ENCODE measurements at regions not wholly inside any gene's neighbourhood (a gene's known extent, or its start where the extent isn't known, plus 50 kb on each side); places are given as distances from the start of the nearest gene placed in this dataset.

DNA sequence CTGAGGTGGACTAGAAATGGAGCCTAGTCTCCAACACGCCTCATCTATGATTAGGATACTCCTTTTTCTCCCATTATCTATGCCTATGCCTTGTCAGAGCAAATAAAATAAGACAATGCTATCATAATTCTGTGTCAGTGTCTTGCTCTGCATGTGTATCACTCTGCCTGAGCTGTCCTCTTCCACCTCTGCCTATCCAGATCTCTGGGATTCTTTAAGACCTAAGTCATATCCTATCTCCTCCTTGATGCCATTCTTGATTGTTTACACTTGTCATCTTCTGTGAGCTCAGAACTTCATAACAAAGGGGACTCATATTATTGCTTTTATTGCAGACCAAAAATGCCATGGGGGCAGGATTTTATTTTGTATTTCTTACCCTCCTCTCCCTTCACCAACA is 351.2 kb upstream of the C9orf72 start:
- H3K4me2 ChIP-seq (ENCODE audit: low read length): no peak overlapping the region
- H3K4me1 ChIP-seq (ENCODE audit: control insufficient read depth, low read length): no peaks in the 10 kb centered on the region
- H3K79me2 ChIP-seq (ENCODE audit: control insufficient read depth, low read length): no peaks in the 10 kb centered on the region
- H3K9me2 ChIP-seq (replicated peaks; ENCODE audit: control insufficient read depth, low read length): no peaks in the 10 kb centered on the region
- no peaks in the 10 kb centered on the region for H3K9me3 ChIP-seq (ENCODE audit: control insufficient read depth, insufficient read depth, low read length)
- no peaks in the 10 kb centered on the region for H4K20me1 ChIP-seq (ENCODE audit: control insufficient read depth, insufficient read depth, low read depth, low read length)
- H3K27ac ChIP-seq (ENCODE audit: low read depth, low read length): no peak overlapping the region
- H3K4me3 ChIP-seq (ENCODE audit: low read length): no peak overlapping the region
- no peaks in the 10 kb centered on the region for H3K27me3 ChIP-seq (ENCODE audit: control insufficient read depth, low read length)
- H3K36me3 ChIP-seq (ENCODE audit: control insufficient read depth, low read length): no peaks in the 10 kb centered on the region
- TF ChIP-seq, protein P1, sequence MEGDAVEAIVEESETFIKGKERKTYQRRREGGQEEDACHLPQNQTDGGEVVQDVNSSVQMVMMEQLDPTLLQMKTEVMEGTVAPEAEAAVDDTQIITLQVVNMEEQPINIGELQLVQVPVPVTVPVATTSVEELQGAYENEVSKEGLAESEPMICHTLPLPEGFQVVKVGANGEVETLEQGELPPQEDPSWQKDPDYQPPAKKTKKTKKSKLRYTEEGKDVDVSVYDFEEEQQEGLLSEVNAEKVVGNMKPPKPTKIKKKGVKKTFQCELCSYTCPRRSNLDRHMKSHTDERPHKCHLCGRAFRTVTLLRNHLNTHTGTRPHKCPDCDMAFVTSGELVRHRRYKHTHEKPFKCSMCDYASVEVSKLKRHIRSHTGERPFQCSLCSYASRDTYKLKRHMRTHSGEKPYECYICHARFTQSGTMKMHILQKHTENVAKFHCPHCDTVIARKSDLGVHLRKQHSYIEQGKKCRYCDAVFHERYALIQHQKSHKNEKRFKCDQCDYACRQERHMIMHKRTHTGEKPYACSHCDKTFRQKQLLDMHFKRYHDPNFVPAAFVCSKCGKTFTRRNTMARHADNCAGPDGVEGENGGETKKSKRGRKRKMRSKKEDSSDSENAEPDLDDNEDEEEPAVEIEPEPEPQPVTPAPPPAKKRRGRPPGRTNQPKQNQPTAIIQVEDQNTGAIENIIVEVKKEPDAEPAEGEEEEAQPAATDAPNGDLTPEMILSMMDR (IDR thresholded peaks at IDR 0.05; ENCODE audit: low read depth, low read length, poor library complexity, severe bottlenecking): no peak
- TF ChIP-seq EZH2phosphoT487 (IDR thresholded peaks at IDR 0.05; ENCODE audit: borderline replicate concordance, low read length): no peak
- H3F3A ChIP-seq (ENCODE audit: control insufficient read depth, insufficient read depth): no peaks in the 10 kb centered on the region

DNA sequence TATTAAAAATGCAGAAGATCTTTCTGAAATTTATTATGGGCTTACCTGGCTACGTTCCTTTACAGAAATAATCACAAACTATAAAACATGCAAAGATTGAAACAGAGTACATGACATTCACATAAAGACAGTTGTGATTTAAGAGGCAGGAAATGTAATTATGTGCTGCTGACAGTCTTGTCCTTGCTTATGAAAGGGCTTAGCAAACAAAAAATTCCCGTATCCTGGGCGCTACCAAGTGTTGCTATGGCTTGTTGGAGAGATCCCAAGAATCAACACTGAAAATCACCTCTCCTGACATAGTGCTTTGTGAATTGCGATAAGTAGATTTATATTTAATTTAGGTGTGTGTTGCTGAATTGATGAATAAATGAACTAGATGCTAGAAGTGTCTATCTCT is 352.5 kb upstream of the C9orf72 start:
- H3K9me2 ChIP-seq (replicated peaks; ENCODE audit: control insufficient read depth, low read length): no peaks in the 10 kb centered on the region
- no peak overlapping the region for H3K27ac ChIP-seq (ENCODE audit: low read depth, low read length)
- no peak overlapping the region for H3K4me3 ChIP-seq (ENCODE audit: low read length)
- H3K79me2 ChIP-seq (ENCODE audit: control insufficient read depth, low read length): no peaks in the 10 kb centered on the region
- H3K36me3 ChIP-seq (ENCODE audit: control insufficient read depth, low read length): no peaks in the 10 kb centered on the region
- H3K4me2 ChIP-seq (ENCODE audit: low read length): no peak overlapping the region
- no peaks in the 10 kb centered on the region for H4K20me1 ChIP-seq (ENCODE audit: control insufficient read depth, insufficient read depth, low read depth, low read length)
- TF ChIP-seq EZH2phosphoT487 (IDR thresholded peaks at IDR 0.05; ENCODE audit: borderline replicate concordance, low read length): no peak
- TF ChIP-seq, protein P1 (IDR thresholded peaks at IDR 0.05; ENCODE audit: low read depth, low read length, poor library complexity, severe bottlenecking): no peak
- no peaks in the 10 kb centered on the region for H3K9me3 ChIP-seq (ENCODE audit: control insufficient read depth, insufficient read depth, low read length)
- no peaks in the 10 kb centered on the region for H3K4me1 ChIP-seq (ENCODE audit: control insufficient read depth, low read length)
- H3K27me3 ChIP-seq (ENCODE audit: control insufficient read depth, low read length): no peaks in the 10 kb centered on the region
- H3F3A ChIP-seq (ENCODE audit: control insufficient read depth, insufficient read depth): no peaks in the 10 kb centered on the region

DNA sequence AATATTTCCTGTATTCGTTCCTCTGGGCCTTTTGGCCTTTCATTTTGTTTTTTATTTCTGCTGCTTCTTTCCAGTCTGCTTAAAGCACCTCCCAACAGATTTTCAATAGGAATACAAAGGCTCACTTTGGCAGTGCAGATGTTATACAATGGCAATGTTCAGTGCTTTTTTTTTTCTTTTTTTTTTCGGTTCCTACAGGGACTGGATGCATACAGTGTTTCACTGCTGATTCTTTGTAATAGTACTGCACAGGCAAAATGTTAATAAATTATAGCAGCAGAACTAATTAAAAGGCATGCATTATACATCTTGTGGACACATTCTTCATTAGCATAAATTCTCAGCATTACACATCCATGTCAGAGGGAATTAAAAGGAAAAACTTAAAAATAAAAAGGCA is 356.6 kb upstream of the C9orf72 start:
- Histone ChIP-seq H3K9me2 (replicated peaks; ENCODE audit: control insufficient read depth, low read length) (no peaks in the 10 kb centered on the region), H3F3A (ENCODE audit: control insufficient read depth, insufficient read depth) (no peaks in the 10 kb centered on the region), H3K4me1 (ENCODE audit: control insufficient read depth, low read length) (no peaks in the 10 kb centered on the region), H3K79me2 (ENCODE audit: control insufficient read depth, low read length) (no peaks in the 10 kb centered on the region), H3K27me3 (ENCODE audit: control insufficient read depth, low read length) (no peaks in the 10 kb centered on the region), H3K9me3 (ENCODE audit: control insufficient read depth, insufficient read depth, low read length) (no peaks in the 10 kb centered on the region), H3K4me3 (ENCODE audit: low read length) (no peak overlapping the region), H3K36me3 (ENCODE audit: control insufficient read depth, low read length) (no peaks in the 10 kb centered on the region), H3K27ac (ENCODE audit: low read depth, low read length) (no peak overlapping the region), H4K20me1 (ENCODE audit: control insufficient read depth, insufficient read depth, low read depth, low read length) (no peaks in the 10 kb centered on the region), H3K4me2 (ENCODE audit: low read length) (no peak overlapping the region)
- no peak for TF ChIP-seq EZH2phosphoT487 (IDR thresholded peaks at IDR 0.05; ENCODE audit: borderline replicate concordance, low read length)
- TF ChIP-seq, protein P1 (IDR thresholded peaks at IDR 0.05; ENCODE audit: low read depth, low read length, poor library complexity, severe bottlenecking): no peak

Data from DOHH2 (cell line).